ENCODE measurements at regions not wholly inside any gene's neighbourhood (a gene's known extent, or its start where the extent isn't known, plus 50 kb on each side); places are given as distances from the start of the nearest gene placed in this dataset.

DNA sequence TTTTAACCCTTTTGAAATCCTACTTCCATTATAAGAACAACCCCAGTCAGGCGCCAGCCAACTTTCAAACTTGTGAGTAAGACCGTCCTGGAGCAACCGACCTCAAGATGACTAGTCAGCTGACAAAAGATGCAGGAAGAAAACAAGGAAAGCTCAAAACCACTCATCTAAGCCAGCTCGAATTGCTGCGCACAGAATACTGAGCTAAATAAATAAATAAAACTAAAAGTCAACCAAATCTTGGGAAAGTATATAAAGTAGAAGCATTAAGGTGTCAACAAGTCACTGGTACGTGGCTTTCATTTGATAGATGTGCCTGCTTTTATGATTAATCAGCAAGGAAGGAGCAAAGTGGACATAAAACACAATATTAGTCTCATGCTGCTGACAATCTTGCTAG lies 1269.8 kb downstream of the XPNPEP1 start:
- Histone ChIP-seq H3K79me2 (ENCODE audit: insufficient read depth, low read depth) (no peaks in the 10 kb centered on the region), H3K4me2 (no peak overlapping the region), H3K9ac (no peak overlapping the region), H3K27ac (no peak overlapping the region), H2AFZ (ENCODE audit: low read depth) (no peak overlapping the region), H3K4me3 (IDR thresholded peaks at IDR 0.05; ENCODE audit: insufficient read depth, low read depth, low read length) (no peak overlapping the region), H3K27me3 (ENCODE audit: insufficient read depth, low read depth) (no peaks in the 10 kb centered on the region), H4K20me1 (ENCODE audit: insufficient read depth) (no peaks in the 10 kb centered on the region), H3K4me1 (ENCODE audit: low read depth, poor library complexity, severe bottlenecking) (no peaks in the 10 kb centered on the region), H3K36me3 (ENCODE audit: insufficient read depth) (no peaks in the 10 kb centered on the region; the same call in 1 of the 2 replicates)
- TF ChIP-seq, protein P1, sequence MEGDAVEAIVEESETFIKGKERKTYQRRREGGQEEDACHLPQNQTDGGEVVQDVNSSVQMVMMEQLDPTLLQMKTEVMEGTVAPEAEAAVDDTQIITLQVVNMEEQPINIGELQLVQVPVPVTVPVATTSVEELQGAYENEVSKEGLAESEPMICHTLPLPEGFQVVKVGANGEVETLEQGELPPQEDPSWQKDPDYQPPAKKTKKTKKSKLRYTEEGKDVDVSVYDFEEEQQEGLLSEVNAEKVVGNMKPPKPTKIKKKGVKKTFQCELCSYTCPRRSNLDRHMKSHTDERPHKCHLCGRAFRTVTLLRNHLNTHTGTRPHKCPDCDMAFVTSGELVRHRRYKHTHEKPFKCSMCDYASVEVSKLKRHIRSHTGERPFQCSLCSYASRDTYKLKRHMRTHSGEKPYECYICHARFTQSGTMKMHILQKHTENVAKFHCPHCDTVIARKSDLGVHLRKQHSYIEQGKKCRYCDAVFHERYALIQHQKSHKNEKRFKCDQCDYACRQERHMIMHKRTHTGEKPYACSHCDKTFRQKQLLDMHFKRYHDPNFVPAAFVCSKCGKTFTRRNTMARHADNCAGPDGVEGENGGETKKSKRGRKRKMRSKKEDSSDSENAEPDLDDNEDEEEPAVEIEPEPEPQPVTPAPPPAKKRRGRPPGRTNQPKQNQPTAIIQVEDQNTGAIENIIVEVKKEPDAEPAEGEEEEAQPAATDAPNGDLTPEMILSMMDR (conservative IDR thresholded peaks at IDR 0.05; ENCODE audit: low read depth, low read length) = no peak

DNA sequence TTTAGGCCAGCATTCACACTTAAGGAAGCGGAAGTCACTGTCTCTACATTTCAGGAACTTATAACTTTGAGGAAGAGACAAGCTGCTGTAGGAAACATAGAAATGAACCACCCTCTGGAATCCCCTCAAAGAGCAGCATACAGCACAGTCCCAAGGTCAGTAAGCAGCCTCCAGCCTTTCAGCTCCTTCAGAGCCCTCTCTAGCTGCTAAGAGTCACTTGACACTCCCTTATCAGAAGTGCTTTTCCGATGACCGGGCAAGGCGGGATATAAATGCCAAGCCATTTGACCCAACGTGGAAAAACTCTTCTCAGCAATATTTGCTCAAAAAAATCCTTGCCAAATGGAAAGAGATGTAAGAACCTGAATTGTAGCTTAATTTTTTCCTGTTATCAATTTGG lies 1284.3 kb downstream of the XPNPEP1 start:
- TF ChIP-seq, protein P1 (conservative IDR thresholded peaks at IDR 0.05; ENCODE audit: low read depth, low read length) = no peak
- H2AFZ ChIP-seq (ENCODE audit: low read depth) = no peak overlapping the region
- no peak overlapping the region for H3K4me2 ChIP-seq
- H3K79me2 ChIP-seq (ENCODE audit: insufficient read depth, low read depth) = no peaks in the 10 kb centered on the region
- no peaks in the 10 kb centered on the region for H3K27me3 ChIP-seq (ENCODE audit: insufficient read depth, low read depth)
- no peak overlapping the region for H3K4me3 ChIP-seq (IDR thresholded peaks at IDR 0.05; ENCODE audit: insufficient read depth, low read depth, low read length)
- no peak overlapping the region for H3K27ac ChIP-seq
- no peaks in the 10 kb centered on the region for H3K4me1 ChIP-seq (ENCODE audit: low read depth, poor library complexity, severe bottlenecking)
- H3K36me3 ChIP-seq (ENCODE audit: insufficient read depth) = no peaks in the 10 kb centered on the region
- no peak overlapping the region for H3K9ac ChIP-seq
- no peaks in the 10 kb centered on the region for H4K20me1 ChIP-seq (ENCODE audit: insufficient read depth)

DNA sequence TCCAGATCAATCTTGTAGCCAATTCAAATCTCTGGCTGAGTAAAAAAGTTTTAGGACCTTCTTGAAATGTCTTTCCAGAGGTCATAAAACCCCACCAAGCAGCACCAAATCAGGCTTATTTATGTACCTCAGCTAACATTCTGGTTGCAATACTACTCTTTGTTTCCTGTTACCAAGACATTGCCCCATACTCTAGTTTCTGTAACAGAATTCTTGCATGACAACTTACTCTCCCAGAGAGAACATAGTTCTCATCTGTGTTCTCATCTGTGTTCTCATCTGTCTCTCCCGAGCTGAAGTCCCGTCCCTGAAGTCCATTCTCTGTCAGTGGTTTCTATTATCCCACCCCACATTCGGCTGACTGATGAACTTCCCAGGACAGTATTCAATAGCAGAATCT lies 1285.1 kb downstream of the XPNPEP1 start:
- Histone ChIP-seq H3K9ac (no peak overlapping the region), H2AFZ (ENCODE audit: low read depth) (no peak overlapping the region), H3K27me3 (ENCODE audit: insufficient read depth, low read depth) (no peaks in the 10 kb centered on the region), H3K4me3 (IDR thresholded peaks at IDR 0.05; ENCODE audit: insufficient read depth, low read depth, low read length) (no peak overlapping the region), H3K4me1 (ENCODE audit: low read depth, poor library complexity, severe bottlenecking) (no peaks in the 10 kb centered on the region), H4K20me1 (ENCODE audit: insufficient read depth) (no peaks in the 10 kb centered on the region), H3K36me3 (ENCODE audit: insufficient read depth) (no peaks in the 10 kb centered on the region), H3K27ac (no peak overlapping the region), H3K79me2 (ENCODE audit: insufficient read depth, low read depth) (no peaks in the 10 kb centered on the region), H3K4me2 (no peak overlapping the region)
- TF ChIP-seq, protein P1 (conservative IDR thresholded peaks at IDR 0.05; ENCODE audit: low read depth, low read length) = no peak

DNA sequence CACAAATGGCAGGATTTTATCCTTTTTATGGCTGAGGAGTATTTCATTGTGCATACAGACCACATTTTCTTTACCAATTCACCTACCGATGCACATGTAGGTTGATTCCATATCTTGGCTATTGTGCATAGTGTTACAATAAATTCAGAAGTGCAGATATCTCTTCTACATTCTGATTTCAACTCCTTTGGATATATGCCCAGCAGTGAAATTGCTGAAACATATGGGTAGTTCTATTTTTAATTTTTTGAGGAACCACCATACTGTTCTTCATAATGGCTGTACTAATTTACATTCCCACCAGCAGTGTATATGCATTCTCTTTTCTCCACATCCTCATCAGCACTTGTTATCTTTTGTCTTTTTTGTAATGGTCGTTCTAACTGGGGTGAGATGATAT lies 1290.3 kb downstream of the XPNPEP1 start:
- TF ChIP-seq, protein P1 (conservative IDR thresholded peaks at IDR 0.05; ENCODE audit: low read depth, low read length) = no peak
- Histone ChIP-seq H4K20me1 (ENCODE audit: insufficient read depth) (no peaks in the 10 kb centered on the region), H3K9ac (no peak overlapping the region), H3K27me3 (ENCODE audit: insufficient read depth, low read depth) (no peaks in the 10 kb centered on the region), H2AFZ (ENCODE audit: low read depth) (no peak overlapping the region), H3K79me2 (ENCODE audit: insufficient read depth, low read depth) (no peaks in the 10 kb centered on the region), H3K4me1 (ENCODE audit: low read depth, poor library complexity, severe bottlenecking) (no peaks in the 10 kb centered on the region), H3K36me3 (ENCODE audit: insufficient read depth) (no peaks in the 10 kb centered on the region), H3K4me2 (no peak overlapping the region), H3K27ac (no peak overlapping the region), H3K4me3 (IDR thresholded peaks at IDR 0.05; ENCODE audit: insufficient read depth, low read depth, low read length) (no peak overlapping the region)

Data from KMS-11 (cell line).